PC-9 (cell line): ENCODE measurements at regions not wholly inside any gene's neighbourhood (a gene's known extent, or its start where the extent isn't known, plus 50 kb on each side); places are given as distances from the start of the nearest gene placed in this dataset.

Experiments
- CTCF ChIP-seq: fragments of 200-600 bp; sonication (generic); conservative IDR thresholded peaks from 2 replicates; pipeline ENCODE4 v1.6.1; 2017; ENCODE audit warnings: mixed run types, antibody characterized with exemption, mild to moderate bottlenecking, moderate library complexity
- EZH2 ChIP-seq: fragments of 200-600 bp; sonication (generic); IDR thresholded peaks from 2 replicates; pipeline ENCODE4 v1.8.0; 2017; ENCODE audit warnings: antibody characterized with exemption, low read depth

DNA sequence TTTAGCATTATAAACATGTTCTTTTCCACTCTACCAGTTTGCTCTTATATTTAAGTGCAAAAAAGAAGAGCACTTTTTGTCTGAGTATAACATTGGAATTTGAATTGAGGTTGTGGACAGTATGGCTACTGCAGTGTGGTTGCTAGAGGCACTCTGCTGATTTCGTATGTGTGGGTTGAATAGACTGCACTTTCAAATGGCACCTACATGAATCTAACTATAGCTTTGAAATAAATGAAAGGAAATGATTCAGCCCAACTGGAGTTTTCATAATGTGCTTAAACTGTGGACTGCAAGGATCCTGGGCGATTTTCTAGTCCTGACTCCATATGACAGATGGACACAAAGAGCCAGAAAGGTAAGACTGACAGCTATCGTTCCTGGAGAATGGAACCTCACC, 657.6 kb upstream of the RIOK2 start:
- TF ChIP-seq CTCF, result no peak
- no peak for TF ChIP-seq EZH2
